GM19025 (cell line): ENCODE measurements at regions not wholly inside any gene's neighbourhood (a gene's known extent, or its start where the extent isn't known, plus 50 kb on each side); places are given as distances from the start of the nearest gene placed in this dataset.
"Not testable (repeated sequence)": the region's sequence is repeated elsewhere in the genome, so short reads cannot be mapped to it uniquely, and the experiment has no call there.

Source experiments
- ATAC-seq: cut with Tn5 transposase; IDR thresholded peaks from one replicate; pipeline ENCODE4 v1.9.1; 2021; ENCODE audit warnings: mild to moderate bottlenecking, low read depth, moderate library complexity; ENCODE audit not compliant: unreplicated experiment

DNA sequence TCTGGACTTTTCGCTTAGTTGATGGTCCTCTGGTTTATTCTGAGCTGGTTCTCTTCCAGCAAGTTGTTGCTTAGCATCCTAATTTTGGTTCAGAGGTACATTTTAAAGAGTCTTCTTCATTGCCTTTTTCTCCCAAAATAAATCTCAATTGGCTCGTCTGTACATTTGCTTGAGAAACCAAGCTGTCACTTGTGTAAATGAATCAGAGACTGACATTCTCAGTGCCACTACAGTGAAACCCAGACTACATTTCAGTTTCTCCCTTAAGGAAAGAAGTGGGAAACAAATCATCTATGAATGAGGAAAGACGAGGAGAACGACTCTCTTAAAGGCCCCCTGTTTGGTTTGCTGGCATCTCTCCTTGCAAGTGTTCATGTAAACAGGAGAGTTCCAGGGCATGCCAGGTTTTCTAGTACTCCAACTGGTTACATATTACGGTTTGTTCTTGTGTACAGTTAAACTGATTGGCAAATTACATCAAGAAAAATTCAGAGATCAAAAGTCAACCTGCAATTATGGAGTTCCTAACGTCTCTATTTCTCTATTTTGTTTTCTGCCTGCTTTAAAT is 654.6 kb downstream of the SH2D4B start:
- no peak for ATAC-seq

DNA sequence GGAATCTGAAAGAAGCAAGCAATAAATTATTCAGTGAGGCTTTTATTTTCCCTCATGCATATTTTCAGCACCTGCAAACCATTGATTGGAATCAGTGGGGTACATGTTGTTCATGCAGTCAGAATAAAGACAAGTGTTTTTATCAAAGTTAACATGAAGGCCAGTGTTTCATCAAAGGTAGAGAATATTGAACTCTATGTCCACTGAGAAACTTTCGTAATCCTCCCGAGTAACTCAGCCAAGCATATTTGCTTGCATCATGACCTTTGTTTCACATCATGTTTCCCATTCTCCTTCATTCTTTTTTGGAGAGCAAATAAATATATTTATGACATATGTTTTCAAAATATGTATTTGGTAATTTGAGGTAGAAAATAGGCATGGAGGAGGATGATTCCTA is 663.1 kb downstream of the SH2D4B start:
- no peak for ATAC-seq

DNA sequence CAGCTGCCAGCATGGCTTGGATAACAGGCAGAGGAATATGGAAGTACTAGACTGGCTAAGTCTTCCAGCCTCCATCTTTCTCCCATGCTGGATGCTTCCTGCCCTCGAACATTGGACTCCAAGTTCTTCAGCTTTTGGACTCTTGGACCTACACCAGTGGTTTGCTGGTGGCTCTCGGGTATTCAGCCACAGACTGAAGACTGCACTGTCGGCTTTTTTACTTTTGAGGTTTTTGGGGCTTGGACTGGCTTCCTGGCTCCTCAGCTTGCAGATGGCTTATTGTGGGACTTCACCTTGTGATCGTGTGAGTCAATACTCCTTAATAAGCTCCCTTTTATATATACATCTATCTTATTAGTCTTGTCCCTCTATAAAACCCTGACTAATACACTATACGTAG is 667.6 kb upstream of the NRG3 start:
- ATAC-seq = not testable (repeated sequence)

DNA sequence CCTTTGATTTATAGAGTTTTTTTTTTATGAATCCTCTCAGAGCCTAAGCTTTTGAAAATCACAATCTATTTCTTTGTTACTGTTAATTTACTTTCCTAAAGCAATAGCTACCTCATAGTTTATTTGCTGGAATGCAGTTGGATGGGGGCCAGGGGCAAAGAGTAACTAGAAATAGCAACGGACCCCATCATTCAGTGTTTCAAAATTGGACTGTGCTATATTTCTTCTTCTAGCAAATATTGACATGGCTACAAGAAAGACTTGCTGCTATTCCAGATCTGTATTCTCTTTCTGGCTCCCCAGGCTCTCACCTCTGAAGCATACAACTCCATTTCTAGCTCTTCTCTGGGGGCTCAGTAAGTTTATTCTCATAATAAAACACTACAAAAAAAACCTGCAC is 661.6 kb upstream of the NRG3 start:
- ATAC-seq = no peak

DNA sequence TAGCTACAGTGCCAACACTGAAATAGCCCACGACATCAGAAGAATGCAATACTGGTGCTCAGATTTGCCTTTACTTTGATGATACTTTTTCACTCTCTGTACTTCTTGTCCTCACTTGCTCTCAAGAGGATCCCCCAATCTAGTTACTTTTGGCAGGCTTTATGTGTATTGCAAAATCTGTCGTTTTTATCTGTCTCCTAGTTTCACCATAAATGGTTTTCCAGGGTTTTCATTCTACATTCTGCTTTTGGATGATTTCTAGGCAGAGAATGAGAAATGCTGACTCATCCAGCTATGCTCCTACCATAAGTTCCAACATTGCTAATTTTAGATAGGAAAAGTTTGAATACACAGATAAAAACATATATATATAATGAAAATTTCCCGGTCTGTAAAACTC is 659.5 kb upstream of the NRG3 start:
- no peak for ATAC-seq

DNA sequence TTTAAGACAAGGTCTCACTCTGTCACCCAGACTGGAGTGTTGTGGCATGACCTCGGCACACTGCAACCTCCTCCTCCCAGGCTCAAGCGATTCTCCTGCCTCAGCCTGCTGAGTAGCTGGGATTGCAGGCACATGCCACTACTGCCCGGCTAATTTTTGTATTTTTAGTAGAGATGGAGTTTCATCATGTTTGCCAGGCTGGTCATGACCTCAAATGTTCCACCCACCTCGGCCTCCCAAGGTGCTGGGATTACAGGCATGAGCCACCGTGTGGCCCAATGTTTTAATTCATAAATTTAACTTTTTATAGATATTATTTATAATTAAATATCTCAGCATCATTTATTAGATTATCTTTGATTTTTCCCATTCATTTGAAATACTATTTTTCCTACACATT is 658.0 kb upstream of the NRG3 start:
- ATAC-seq = no peak

DNA sequence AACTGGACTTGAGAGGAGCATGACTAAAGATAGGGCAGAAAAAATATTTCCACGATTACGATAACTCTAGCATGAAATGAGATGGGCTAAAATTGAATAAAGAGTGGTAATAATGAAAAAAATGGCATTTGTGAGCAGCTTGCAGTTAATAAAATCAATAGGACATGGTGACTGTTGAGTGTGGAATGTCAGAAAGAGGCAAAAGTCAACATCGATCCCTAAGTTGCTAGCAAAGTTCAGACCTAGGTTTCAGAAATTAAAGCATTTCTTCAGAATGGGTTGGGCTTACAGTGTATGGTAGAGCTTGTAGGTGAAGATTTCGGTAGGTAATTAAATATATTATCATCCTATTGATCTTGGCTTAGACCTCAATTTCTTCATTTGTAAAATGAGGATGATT is 656.7 kb upstream of the NRG3 start:
- ATAC-seq = no peak

DNA sequence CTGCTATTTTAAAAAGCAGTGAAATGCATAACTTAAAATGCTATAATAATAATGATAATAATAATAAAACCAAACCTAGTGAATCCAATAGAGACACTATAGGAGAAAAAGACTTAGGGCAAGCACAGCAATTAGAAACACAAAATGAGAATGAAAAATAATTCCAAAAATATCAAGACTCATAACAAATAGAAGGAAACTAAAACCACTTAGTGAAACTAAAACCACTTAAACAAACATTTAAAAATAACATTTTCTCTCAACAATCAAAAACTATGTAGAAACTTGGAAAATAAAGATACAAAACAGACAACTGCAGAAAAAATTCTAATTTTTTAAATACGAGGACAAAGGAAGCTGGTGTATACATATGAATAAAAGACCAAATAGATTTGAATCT is 655.2 kb upstream of the NRG3 start:
- no peak for ATAC-seq

DNA sequence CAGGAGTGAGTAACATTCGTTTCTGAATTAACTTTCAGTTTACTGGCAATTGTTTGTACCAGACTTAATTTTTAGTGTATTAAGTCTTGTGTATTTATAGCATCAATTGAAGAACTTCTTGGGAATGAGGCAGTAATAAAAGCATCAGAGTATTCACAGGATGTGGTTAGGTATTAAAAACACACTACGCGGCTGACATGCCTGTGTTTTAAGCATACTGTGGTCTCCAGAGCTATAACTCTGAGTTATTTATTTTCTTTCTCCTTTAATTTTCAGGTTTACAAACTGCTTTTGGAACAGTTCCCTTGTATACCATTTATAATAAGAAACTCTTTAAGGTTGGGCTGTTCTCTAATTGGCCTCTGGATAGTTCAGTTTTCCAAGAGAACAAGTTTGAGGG is 626.1 kb upstream of the NRG3 start:
- no peak for ATAC-seq

DNA sequence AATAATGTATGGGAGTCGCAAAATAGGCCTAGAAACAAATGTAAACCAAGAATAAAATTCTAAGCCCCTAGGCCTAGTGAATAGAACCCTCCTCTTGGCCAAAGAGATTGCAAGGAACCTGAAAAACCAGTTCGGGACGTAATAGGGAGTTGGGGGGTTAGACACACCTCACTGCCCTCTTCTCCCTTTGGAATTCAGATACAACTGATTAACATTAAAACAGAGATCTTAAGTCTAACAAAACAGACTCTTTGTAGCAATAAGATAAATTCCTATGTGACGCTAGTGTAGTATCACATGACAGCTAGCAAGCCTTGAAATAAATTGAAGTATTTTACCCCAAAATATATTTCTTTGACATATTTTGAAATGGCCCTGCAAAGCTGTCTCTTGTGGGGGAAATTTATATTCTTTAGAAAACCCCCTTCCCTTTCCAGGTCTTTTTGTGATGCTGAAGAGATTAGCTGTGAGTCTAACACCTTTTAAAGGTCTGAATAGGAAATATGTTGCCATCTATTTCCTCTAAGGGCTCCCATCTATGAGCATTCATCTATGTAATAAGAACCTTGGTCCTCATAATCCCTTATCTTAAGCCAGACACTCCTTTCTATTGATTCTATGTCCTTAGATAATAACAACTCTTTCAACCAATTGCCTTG is 623.4 kb upstream of the NRG3 start:
- ATAC-seq = no peak

DNA sequence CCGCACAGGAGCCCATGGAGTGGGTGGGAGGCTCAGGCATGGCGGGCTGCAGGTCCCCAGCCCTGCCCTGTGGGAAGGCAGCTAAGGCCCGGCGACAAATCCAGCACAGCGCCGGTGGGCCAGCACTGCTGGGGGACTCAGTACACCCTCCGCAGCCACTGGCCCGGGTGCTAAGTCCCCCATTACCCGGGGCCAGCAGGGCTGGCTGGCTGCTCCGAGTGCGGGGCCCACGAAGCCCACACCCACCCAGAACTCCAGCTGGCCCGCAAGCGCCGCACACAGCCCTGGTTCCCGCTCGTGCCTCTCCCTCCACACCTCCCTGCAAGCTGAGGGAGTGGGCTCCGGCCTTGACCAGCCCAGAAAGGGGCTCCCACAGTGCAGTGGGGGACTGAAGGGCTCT is 610.0 kb upstream of the NRG3 start:
- not testable (repeated sequence) for ATAC-seq

DNA sequence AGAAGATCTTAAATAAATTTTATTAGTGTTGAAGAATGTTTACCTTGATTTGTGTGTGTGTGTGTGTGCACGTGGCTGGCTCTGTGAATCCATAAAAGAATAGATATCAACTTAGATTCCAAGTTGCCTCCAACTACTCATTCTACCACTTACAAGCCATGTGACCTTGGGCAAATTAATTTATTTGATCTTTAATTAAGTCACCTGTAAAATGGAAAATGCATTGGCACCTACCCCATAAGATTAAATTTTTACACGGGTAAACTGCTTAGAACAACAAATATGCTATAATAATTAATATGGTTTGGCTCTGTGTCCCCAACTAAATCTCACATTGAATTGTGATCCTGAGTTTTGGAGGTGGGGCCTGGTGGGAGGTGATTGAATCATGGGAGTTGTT is 604.9 kb upstream of the NRG3 start:
- no peak for ATAC-seq

DNA sequence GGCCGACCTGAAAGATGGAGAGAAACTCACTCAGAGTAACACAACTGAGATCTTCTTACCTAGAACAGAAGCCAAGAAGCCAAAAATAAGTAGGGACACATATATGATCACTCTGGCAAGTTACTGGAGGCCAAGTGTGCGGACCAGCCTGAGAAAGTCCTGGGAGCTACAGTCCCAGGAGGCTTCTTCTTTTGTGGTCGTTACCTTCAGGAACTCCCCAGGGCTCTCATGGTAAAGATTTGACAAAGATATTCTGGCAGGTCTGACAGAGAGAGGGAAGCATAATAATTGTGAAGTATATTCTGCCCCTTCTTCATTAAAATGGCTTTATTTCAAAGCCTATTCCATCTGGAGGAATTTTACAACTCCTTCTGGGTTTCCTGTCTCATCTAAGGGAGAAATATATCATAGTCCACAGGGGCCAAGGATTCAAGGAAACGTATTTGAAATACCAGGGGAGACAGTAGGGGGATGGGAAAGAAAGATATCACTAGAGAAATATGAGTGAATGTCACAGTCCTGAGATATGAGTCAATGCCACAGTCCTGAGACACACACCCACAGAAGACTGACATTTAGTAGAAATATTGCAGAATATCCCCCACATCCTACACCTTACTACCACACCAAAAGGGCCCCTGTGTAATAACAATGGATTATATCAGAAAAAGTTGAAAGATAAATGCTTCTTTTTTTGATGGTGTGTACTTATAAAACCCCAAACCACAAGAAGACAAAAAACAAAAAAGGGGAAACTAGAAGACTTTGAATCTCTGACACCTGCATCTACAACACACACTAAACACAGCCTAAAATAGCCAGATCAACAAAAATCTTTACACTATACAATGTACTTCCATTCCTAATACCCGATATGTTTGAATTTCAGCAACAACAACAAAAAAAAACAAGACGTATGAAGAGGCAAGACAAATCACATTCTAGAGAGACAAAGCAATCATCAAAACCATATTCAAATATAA is 594.2 kb upstream of the NRG3 start:
- no peak for ATAC-seq

DNA sequence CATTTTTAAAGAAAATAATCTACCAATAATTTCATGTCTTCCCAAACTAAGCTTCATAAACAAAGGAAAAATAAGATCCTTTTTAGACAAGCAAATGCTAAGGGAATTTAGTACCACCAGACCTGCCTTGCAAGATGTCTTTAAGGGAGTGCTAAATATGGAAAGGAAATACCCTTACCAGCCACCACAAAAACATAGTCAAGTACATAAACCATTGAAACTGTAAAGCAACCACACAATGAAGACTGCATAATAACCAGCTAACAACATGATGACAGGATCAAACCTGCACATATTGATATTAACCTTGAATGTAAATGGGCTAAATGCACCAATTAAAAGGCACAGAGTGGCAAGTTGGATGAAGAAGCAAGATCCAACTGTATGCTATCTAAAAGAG is 586.5 kb upstream of the NRG3 start:
- no peak for ATAC-seq

DNA sequence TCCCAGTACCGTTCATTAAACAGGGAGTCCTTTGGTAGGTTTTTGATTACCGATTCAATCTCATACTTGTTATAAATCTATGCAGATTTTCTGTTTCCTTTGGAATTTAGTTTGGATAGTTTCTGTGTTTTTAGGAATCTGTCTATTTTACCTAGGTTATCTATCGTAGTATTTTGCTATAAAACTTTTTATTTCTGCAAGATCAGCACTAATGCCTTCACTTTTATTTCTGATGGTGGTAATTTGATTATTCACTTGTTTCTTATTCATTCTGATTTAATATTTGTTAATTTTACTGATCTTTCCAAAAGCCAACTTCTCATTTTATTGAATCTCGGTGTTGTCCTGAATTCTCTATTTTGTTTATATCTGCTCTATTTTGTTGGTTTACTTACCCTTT is 577.7 kb upstream of the NRG3 start:
- ATAC-seq = no peak

DNA sequence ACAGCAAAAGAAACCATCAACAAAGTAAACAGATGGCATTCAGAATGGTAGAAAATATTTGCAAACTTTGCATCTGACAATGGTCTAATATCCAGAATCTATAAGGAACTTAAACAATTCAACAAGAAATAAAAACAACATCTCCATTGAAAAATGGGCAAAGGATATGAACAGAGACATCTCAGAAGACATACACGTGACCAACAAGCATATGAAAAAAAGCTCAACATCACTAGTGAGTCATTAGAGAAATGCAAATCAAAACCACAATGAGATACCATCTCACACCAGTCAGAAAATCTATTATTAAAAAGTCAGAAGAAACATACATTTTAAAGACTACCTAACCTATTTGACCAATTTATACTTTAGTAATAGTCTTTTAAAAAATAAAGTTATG is 571.3 kb upstream of the NRG3 start:
- ATAC-seq = no peak

DNA sequence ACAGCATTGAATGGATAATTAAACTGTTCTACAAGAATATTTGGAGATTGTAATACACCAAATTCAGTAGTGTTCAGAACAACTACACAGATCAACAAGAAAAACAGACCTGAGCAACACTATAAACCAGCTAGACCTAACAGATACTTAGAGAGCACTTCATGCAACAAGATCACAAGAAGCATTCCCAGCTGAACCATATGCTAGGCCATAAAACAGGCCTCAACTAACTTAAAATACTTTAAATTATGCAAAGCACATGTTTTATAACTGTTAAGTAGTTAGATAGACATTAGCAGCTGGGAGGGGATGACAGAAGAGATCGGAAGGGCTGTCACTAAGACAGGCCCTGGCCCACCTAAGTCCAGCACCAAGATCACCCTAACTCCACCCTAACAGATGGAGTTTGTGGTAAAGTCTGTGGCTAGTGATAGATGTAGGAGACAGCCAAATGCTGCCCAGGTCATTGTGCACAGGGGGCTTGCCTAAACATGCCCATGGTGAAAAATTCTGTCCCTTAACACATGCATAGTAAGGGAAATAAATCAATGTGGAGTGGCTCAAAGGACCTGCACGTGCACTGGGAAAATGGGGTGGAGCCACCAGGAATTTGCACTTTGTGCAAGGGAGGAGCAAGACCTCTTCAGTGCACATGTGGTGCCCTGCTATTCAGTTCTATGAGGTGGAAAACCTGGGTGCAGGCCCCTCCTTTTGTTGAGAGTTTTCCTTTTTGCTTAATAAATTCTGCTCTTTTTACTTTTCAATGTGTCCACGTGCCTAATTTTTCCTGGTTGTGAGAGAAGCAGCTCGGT is 567.8 kb upstream of the NRG3 start:
- ATAC-seq = no peak

DNA sequence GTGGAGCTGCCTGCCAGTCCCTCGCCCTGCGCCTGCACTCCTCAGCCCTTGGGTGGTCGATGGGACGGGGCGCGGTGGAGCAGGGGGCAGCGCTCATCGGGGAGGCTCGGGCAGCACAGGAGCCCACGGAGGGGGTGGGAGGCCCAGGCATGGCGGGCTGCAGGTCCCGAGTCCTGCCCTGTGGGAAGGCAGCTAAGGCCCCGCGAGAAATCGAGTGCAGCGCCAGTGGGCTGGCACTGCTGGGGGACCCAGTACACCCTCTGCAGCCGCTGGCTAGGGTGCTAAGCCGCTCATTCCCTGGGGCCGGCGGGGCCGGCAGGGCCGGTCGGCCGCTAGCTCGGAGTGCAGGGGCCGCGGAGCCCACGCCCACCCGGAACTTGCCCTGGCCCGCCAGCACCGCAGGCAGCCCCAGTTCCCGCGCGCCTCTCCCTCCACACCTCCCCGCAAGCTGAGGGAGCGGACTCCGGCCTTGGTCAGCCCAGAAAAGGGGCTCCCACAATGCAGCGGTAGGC is 565.9 kb upstream of the NRG3 start:
- no peak for ATAC-seq

DNA sequence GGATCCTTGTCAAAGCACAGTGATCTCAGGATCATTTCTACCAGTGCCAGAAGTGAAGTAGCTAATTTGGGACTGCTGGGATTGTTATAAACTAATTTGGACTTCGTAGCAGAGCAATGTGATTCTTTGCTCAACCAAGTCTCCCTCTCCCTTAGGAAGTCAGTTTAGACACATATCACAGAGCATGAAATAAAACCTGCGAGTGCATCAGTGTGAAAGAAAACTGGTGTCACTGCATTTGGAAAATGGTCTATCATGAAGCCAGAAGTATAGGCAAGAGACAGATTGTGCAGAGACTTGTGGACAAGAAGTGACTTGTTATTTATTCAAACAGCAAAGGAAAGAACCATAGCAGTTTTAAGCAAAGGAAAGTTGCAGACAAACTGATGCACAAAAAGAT is 560.5 kb upstream of the NRG3 start:
- ATAC-seq = no peak

DNA sequence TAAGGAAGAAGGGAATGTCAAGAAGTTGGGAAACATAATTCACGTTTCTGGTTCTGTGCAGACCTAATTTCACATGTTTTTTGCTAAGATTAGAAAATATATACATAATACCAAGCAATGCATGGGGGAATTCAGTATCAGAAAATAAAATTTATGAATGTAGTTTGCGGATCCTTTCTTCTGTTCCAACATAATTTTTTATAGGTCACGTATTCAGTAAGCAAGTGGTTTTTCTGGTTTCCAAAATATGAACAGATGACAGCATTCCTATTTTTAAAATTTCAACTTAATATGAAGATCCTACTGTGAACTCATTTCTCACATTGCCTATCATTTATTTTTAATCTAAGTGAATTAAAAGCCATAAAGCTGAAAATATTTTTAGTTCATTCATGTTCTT is 560.0 kb upstream of the NRG3 start:
- ATAC-seq = no peak

DNA sequence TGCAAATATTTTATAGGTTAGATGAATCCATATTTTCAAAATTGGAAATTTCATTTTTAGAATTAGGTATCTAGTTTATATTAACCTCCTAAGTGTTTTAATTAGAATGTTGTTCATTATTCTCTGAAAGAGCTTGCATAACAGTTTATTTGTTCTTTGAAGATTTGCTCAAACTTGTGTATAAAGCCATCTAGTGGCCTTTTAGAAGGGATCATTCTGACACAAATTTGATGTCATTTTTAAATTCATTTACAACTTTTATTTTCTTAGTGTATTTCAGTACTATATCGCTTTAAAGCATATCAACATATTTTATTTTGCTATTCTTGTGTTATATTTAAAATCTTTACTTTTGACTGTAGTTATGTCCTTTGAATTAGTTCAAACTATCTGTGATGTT is 527.0 kb upstream of the NRG3 start:
- ATAC-seq = no peak
